Loucy (cell line): ENCODE measurements at regions not wholly inside any gene's neighbourhood (a gene's known extent, or its start where the extent isn't known, plus 50 kb on each side); places are given as distances from the start of the nearest gene placed in this dataset.

ENCODE experiments used
- EZH2phosphoT487 ChIP-seq: fragments of 200-600 bp; IDR thresholded peaks from 2 replicates; pipeline ENCODE4 v1.6.1; 2018; ENCODE audit warnings: antibody characterized with exemption, mild to moderate bottlenecking, moderate library complexity, borderline replicate concordance
- TF ChIP-seq, protein P1 (sequence below): fragments of 200-600 bp; sonication (generic); conservative IDR thresholded peaks from 2 replicates; pipeline ENCODE4 v1.5.1; 2014; ENCODE audit warnings: mild to moderate bottlenecking, antibody characterized with exemption, low read length

DNA sequence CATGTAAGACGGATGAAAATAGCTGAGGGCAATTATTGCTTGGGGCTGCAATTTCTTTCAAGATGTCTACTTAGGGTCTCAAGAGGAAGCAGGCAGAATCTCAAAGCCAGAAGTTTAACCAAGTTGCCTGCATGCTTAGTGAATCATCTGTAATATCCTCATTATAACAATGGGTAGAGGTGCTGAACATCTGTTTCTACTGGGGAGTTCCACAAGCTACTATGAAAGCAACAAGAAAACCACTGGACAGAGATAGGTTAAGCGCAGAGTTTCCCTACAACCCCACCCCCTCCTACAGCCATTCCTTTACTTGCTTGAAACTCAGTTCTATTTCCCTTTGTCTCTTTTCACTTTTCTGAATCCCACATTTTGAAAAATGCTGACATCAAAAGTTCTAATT is 759.4 kb upstream of the GBE1 start:
- TF ChIP-seq, protein P1, sequence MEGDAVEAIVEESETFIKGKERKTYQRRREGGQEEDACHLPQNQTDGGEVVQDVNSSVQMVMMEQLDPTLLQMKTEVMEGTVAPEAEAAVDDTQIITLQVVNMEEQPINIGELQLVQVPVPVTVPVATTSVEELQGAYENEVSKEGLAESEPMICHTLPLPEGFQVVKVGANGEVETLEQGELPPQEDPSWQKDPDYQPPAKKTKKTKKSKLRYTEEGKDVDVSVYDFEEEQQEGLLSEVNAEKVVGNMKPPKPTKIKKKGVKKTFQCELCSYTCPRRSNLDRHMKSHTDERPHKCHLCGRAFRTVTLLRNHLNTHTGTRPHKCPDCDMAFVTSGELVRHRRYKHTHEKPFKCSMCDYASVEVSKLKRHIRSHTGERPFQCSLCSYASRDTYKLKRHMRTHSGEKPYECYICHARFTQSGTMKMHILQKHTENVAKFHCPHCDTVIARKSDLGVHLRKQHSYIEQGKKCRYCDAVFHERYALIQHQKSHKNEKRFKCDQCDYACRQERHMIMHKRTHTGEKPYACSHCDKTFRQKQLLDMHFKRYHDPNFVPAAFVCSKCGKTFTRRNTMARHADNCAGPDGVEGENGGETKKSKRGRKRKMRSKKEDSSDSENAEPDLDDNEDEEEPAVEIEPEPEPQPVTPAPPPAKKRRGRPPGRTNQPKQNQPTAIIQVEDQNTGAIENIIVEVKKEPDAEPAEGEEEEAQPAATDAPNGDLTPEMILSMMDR = no peak
- TF ChIP-seq EZH2phosphoT487 = no peak
